A673 (cell line): ENCODE measurements at regions not wholly inside any gene's neighbourhood (a gene's known extent, or its start where the extent isn't known, plus 50 kb on each side); places are given as distances from the start of the nearest gene placed in this dataset.
"Not testable (repeated sequence)": the region's sequence is repeated elsewhere in the genome, so short reads cannot be mapped to it uniquely, and the experiment has no call there.

Source experiments
- BruUV-seq: library from RNA; stranded (reverse); fragments of 400-500 nt; replicated peaks from 2 replicates; lab custom pipeline; 2021; lab: Mats Ljungman, UMichigan
- CTCF ChIA-PET: fragments of 300-600 bp; sonication (Branson Sonifier 250); formaldehyde crosslinking; loops from one replicate; lab custom pipeline; 2022; ENCODE audit warnings: antibody characterized with exemption; lab: Charles Lee
- POLR2A ChIA-PET: fragments of 300-600 bp; sonication (Branson Sonifier 250); formaldehyde crosslinking; loops from one replicate; lab custom pipeline; 2022; ENCODE audit warnings: antibody characterized with exemption; ENCODE audit not compliant: low non-redundant PET; lab: Charles Lee
- DNase-seq: peaks from one replicate; pipeline ENCODE4 v3.0.0-alpha.2; 2015; ENCODE audit warnings: low spot score
- H3K27ac ChIP-seq: fragments of 200-600 bp; sonication (generic); 2 replicates; pipeline ENCODE4 v1.5.1; 2016; ENCODE audit warnings: mixed run types, low read depth, mild to moderate bottlenecking, mixed read lengths, antibody characterized with exemption, low read length; ENCODE audit not compliant: poor library complexity, severe bottlenecking
- H3K27me3 ChIP-seq: fragments of 200-600 bp; sonication (generic); replicated peaks from 2 replicates; pipeline ENCODE4 v1.6.1; 2017; ENCODE audit warnings: mixed run types, low read depth, mild to moderate bottlenecking, mixed read lengths, antibody characterized with exemption, low read length; ENCODE audit not compliant: insufficient read depth, poor library complexity
- H3K36me3 ChIP-seq: fragments of 200-600 bp; sonication (generic); 2 replicates; pipeline ENCODE4 v1.6.1; 2016; ENCODE audit warnings: mixed run types, mild to moderate bottlenecking, mixed read lengths, antibody characterized with exemption, low read length; ENCODE audit not compliant: insufficient read depth, poor library complexity, severe bottlenecking
- H3K4me1 ChIP-seq: fragments of 200-600 bp; sonication (generic); 2 replicates; pipeline ENCODE4 v1.6.1; 2017; ENCODE audit warnings: mixed run types, mild to moderate bottlenecking, mixed read lengths, antibody characterized with exemption, low read length; ENCODE audit not compliant: insufficient read depth, poor library complexity, severe bottlenecking
- H3K4me3 ChIP-seq: fragments of 200-600 bp; sonication (generic); 2 replicates; pipeline ENCODE4 v1.5.1; 2016; ENCODE audit warnings: low read depth, mixed run types, mild to moderate bottlenecking, mixed read lengths, low read length; ENCODE audit not compliant: poor library complexity, severe bottlenecking
- H3K9me3 ChIP-seq: fragments of 200-600 bp; sonication (generic); 2 replicates; pipeline ENCODE4 v1.6.1; 2016; ENCODE audit warnings: mixed run types, low read depth, mild to moderate bottlenecking, mixed read lengths, antibody characterized with exemption, low read length; ENCODE audit not compliant: poor library complexity, severe bottlenecking
- CTCF ChIP-seq: fragments of 300-800, 200-600 bp; sonication (generic); conservative IDR thresholded peaks from 2 replicates; pipeline ENCODE4 v1.5.1; 2017; ENCODE audit warnings: low read depth, mild to moderate bottlenecking, antibody characterized with exemption, low read length, moderate library complexity, mixed read lengths
- EZH2 ChIP-seq: fragments of 200-600 bp; sonication (generic); IDR thresholded peaks from 2 replicates; pipeline ENCODE4 v1.6.1; 2017; ENCODE audit warnings: borderline replicate concordance, low read depth, mild to moderate bottlenecking, mixed read lengths, antibody characterized with exemption, low read length; ENCODE audit not compliant: poor library complexity, severe bottlenecking
- intact Hi-C: fragments of 100-400 bp; cut with micrococcal nuclease; formaldehyde crosslinking; loops from one replicate; pipeline ENCODE4 v1.10.0; 2022; ENCODE audit not compliant: unreplicated experiment

GRCh38 chr9:115855458-115856133 is 298.0 kb upstream of the PAPPA start:
- TF ChIP-seq EZH2 = no peak
- no peak for TF ChIP-seq CTCF
- ChIA-PET CTCF (interaction anchor here (0.7 kb wide), 1 partner anchor 101 kb away, joined by 5 read pairs; no protein-coding TSS in a partner anchor), POLR2A (no interaction called here)
- Histone ChIP-seq H3K4me1 (peaks cover 55% of the 10 kb centered on the region), H3K4me3 (no peak overlapping the region), H3K27me3 (no peaks in the 10 kb centered on the region), H3K36me3 (no peaks in the 10 kb centered on the region), H3K9me3 (peaks cover 8% of the 10 kb centered on the region), H3K27ac (peak overlapping the region; percentile 68)
- intact Hi-C loops = no loop called here
- BruUV-seq = no TSS peak
- DNase-seq = peak; percentile 69

- DNase-seq, BruUV-seq, POLR2A ChIA-PET, intact Hi-C loops, H3K27ac ChIP-seq, H3K27me3 ChIP-seq, CTCF ChIA-PET, H3K9me3 ChIP-seq, H3K4me3 ChIP-seq, H3K36me3 ChIP-seq: not testable (repeated sequence)
- H3K4me1 ChIP-seq = peaks cover 73% of the 10 kb centered on the region
These were observed 295.2 kb upstream of the PAPPA start for GRCh38 chr9:115858421-115858820.

GRCh38 chr9:115862021-115862420 is 291.6 kb upstream of the PAPPA start:
- H3K9me3 ChIP-seq = peaks cover 8% of the 10 kb centered on the region
- no peak for TF ChIP-seq CTCF
- TF ChIP-seq EZH2 = no peak
- no peaks in the 10 kb centered on the region for H3K27me3 ChIP-seq
- no peak overlapping the region for H3K4me3 ChIP-seq
- ChIA-PET POLR2A (interaction anchor here (1.2 kb wide), 1 partner anchor 10 kb away, joined by 3 read pairs; no protein-coding TSS in a partner anchor), CTCF (interaction anchor here (0.6 to 1.0 kb wide), 2 partner anchors 163 to 253 kb away, joined by 3 to 6 read pairs; no protein-coding TSS in a partner anchor)
- peak overlapping the region; percentile 99 for H3K27ac ChIP-seq
- DNase-seq = peak; percentile 90
- no peaks in the 10 kb centered on the region for H3K36me3 ChIP-seq
- no TSS peak for BruUV-seq
- intact Hi-C loops = loop anchor here (1.0 to 5.0 kb wide), 2 partner anchors 266 to 280 kb away; no protein-coding TSS in a partner anchor
- H3K4me1 ChIP-seq = peaks cover 66% of the 10 kb centered on the region
